HCT116 (cell line): ENCODE measurements at regions not wholly inside any gene's neighbourhood (a gene's known extent, or its start where the extent isn't known, plus 50 kb on each side); places are given as distances from the start of the nearest gene placed in this dataset.

Source experiments
- ATAC-seq: fragments of 200-7000 bp; cut with Tn5 transposase; 2 replicates; pipeline ENCODE4 v1.9.1; 2020; ENCODE audit warnings: mild to moderate bottlenecking, moderate library complexity
- BruUV-seq: library from RNA; stranded (reverse); fragments of 400-500 nt; replicated peaks from 2 replicates; lab custom pipeline; 2021; lab: Mats Ljungman, UMichigan
- CTCF ChIA-PET: fragments of 300-600 bp; sonication (Branson Sonifier 250); formaldehyde crosslinking; loops from one replicate; lab custom pipeline; 2021; ENCODE audit warnings: antibody characterized with exemption; lab: Charles Lee
- POLR2A ChIA-PET: fragments of 300-600, 350-600 bp; sonication (Branson Sonifier 250); formaldehyde crosslinking; loops from one replicate; lab custom pipeline; 2021; ENCODE audit warnings: antibody characterized with exemption; lab: Charles Lee
- RAD21 ChIA-PET, 2 experiments: fragments of 300-600 bp; sonication (Branson Sonifier 250); formaldehyde crosslinking; loops; one replicate each; lab custom pipeline; 2023; ENCODE audit warnings: low total read pairs in 2 of 2; ENCODE audit not compliant: uncharacterized antibody in 2 of 2, unreplicated experiment in 2 of 2, low non-redundant PET in 1 of 2; lab: Charles Lee
- DNase-seq: peaks from one replicate; pipeline ENCODE4 v3.0.0-alpha.2; 2010; ENCODE audit warnings: low read depth, low spot score
- H2AFZ ChIP-seq: fragments of 200-600 bp; shearing (Covaris generic), sonication (generic); 2 replicates; pipeline ENCODE4 v1.6.1; 2017; ENCODE audit warnings: low read depth, mixed run types, mixed read lengths, antibody characterized with exemption, low read length; ENCODE audit not compliant: poor library complexity, severe bottlenecking
- H3K27ac ChIP-seq: 2 replicates; pipeline ENCODE4 v1.5.1; 2012; ENCODE audit warnings: low read depth, low read length
- H3K27me3 ChIP-seq: fragments of 200-600 bp; sonication (generic); 2 replicates; pipeline ENCODE4 v1.6.1; 2016; ENCODE audit warnings: mixed run types, low read length, mixed read lengths; ENCODE audit not compliant: insufficient read depth
- H3K36me3 ChIP-seq, 2 experiments: fragments of 200-500 bp in 1 of 2; fragments of 200-600 bp in 1 of 2; sonication (Bioruptor generic) in 1 of 2; sonication (generic) in 1 of 2; 2 replicates each; pipeline versions ENCODE4 v1.5.1 to v1.6.1; 2014 to 2016; ENCODE audit warnings: low read length in 2 of 2, inconsistent platforms in 1 of 2, mixed read lengths in 1 of 2, mixed run types in 1 of 2; ENCODE audit not compliant: insufficient read depth in 2 of 2, control insufficient read depth in 1 of 2
- H3K4me1 ChIP-seq, 2 experiments: fragments of 200-600 bp in 1 of 2; sonication (generic) in 1 of 2; 2 replicates each; pipeline versions ENCODE4 v1.5.1 to v1.6.1; 2012 to 2017; ENCODE audit warnings: low read length in 2 of 2, inconsistent platforms in 1 of 2, mild to moderate bottlenecking in 1 of 2, mixed read lengths in 1 of 2, mixed run types in 1 of 2, moderate library complexity in 1 of 2; ENCODE audit not compliant: insufficient read depth in 2 of 2, control insufficient read depth in 1 of 2
- H3K4me2 ChIP-seq: fragments of 200-600 bp; sonication (generic); 2 replicates; pipeline ENCODE4 v1.6.1; 2017; ENCODE audit warnings: mixed run types, low read length, mixed read lengths
- H3K4me3 ChIP-seq, 2 experiments: fragments of 200-600 bp in 1 of 2; sonication (generic) in 1 of 2; replicated peaks in 1 of 2; 2 replicates each; pipeline ENCODE4 v1.5.1; 2011 to 2016; ENCODE audit warnings: low read length in 2 of 2, control low read depth in 1 of 2, low read depth in 1 of 2, mild to moderate bottlenecking in 1 of 2, mixed read lengths in 1 of 2, mixed run types in 1 of 2
- H3K79me2 ChIP-seq: fragments of 200-600 bp; sonication (generic); 2 replicates; pipeline ENCODE4 v1.6.1; 2017; ENCODE audit warnings: mild to moderate bottlenecking, mixed run types, low read length, moderate library complexity, mixed read lengths; ENCODE audit not compliant: insufficient read depth
- H3K9ac ChIP-seq: fragments of 200-600 bp; sonication (generic); 2 replicates; pipeline ENCODE4 v1.6.1; 2016; ENCODE audit warnings: low read length, mixed read lengths
- H3K9me2 ChIP-seq: fragments of 200-600 bp; sonication (generic), shearing (Covaris generic); 2 replicates; pipeline ENCODE4 v1.6.1; 2017; ENCODE audit warnings: mixed run types, mild to moderate bottlenecking, moderate library complexity; ENCODE audit not compliant: insufficient read depth
- H3K9me3 ChIP-seq, 2 experiments: fragments of 200-500 bp in 1 of 2; fragments of 200-600 bp in 1 of 2; sonication (Bioruptor generic) in 1 of 2; sonication (generic) in 1 of 2; 2 replicates each; pipeline ENCODE4 v1.6.1; 2014 to 2017; ENCODE audit warnings: low read length in 2 of 2, mixed read lengths in 2 of 2, inconsistent platforms in 1 of 2, low read depth in 1 of 2, mild to moderate bottlenecking in 1 of 2, mixed run types in 1 of 2, moderate library complexity in 1 of 2; ENCODE audit not compliant: control insufficient read depth in 1 of 2, insufficient read depth in 1 of 2
- H4K20me1 ChIP-seq: fragments of 200-600 bp; sonication (generic), shearing (Covaris generic); 2 replicates; pipeline ENCODE4 v1.6.1; 2017; ENCODE audit warnings: mixed run types, mild to moderate bottlenecking, moderate library complexity; ENCODE audit not compliant: insufficient read depth
- CTCF ChIP-seq, 3 experiments: fragments of 200-600 bp in 1 of 3; sonication (generic) in 1 of 3; IDR thresholded peaks in 2 of 3; conservative IDR thresholded peaks in 1 of 3; 2 replicates each; pipeline ENCODE4 v1.5.1; 2012 to 2017; ENCODE audit warnings: low read depth in 2 of 3, low read length in 2 of 3, antibody characterized with exemption in 1 of 3, borderline replicate concordance in 1 of 3, control low read depth in 1 of 3, mild to moderate bottlenecking in 1 of 3, mixed read lengths in 1 of 3, mixed run types in 1 of 3, moderate library complexity in 1 of 3; ENCODE audit not compliant: insufficient read depth in 1 of 3
- EZH2phosphoT487 ChIP-seq: fragments of 200-600 bp; IDR thresholded peaks from 2 replicates; pipeline ENCODE4 v1.6.1; 2018; ENCODE audit warnings: antibody characterized with exemption, borderline replicate concordance
- MAX ChIP-seq: IDR thresholded peaks from 2 replicates; pipeline ENCODE4 v1.6.1; 2012
- POLR2A ChIP-seq: IDR thresholded peaks from 2 replicates; pipeline ENCODE4 v1.7.0; 2011; ENCODE audit warnings: borderline replicate concordance; ENCODE audit not compliant: insufficient read depth, insufficient read length; ENCODE audit errors: extremely low read depth
- POLR2AphosphoS5 ChIP-seq: IDR thresholded peaks from 2 replicates; pipeline ENCODE4 v1.6.1; 2011; ENCODE audit warnings: mild to moderate bottlenecking, low read depth, low read length, moderate library complexity
- RAD21 ChIP-seq: IDR thresholded peaks from 2 replicates; pipeline ENCODE4 v1.6.1; 2012; ENCODE audit warnings: low read depth, mild to moderate bottlenecking
- SIN3A ChIP-seq: IDR thresholded peaks from 2 replicates; pipeline ENCODE4 v1.6.1; 2012; ENCODE audit warnings: low read depth
- SP1 ChIP-seq: IDR thresholded peaks from 2 replicates; pipeline ENCODE4 v1.6.1; 2012; ENCODE audit warnings: low read depth
- ZBTB33 ChIP-seq: IDR thresholded peaks from 2 replicates; pipeline ENCODE4 v1.6.1; 2011; ENCODE audit warnings: mild to moderate bottlenecking, low read length, moderate library complexity; ENCODE audit not compliant: insufficient replicate concordance; ENCODE audit errors: extremely low read depth
- ZFX ChIP-seq: fragments of 450-650 bp; IDR thresholded peaks from 2 replicates; pipeline ENCODE4 v1.6.1; 2017
- intact Hi-C: fragments of 100-400 bp; cut with micrococcal nuclease; formaldehyde crosslinking; loops from 2 replicates; pipeline ENCODE4 v1.10.0; 2022

GRCh38 chr9:79895232-79895631, 323.5 kb downstream of the TLE4 start (continued):
- TF ChIP-seq CTCF (IDR thresholded peaks at IDR 0.05 in 2 of 3, conservative IDR thresholded peaks at IDR 0.05 in 1 of 3; ENCODE audit: borderline replicate concordance in 1 of 3, insufficient read depth in 1 of 3, low read depth in 2 of 3, low read length in 2 of 3): no peak
- TF ChIP-seq ZFX: no peak
- no peak for TF ChIP-seq POLR2A
- TF ChIP-seq EZH2phosphoT487: no peak
- TF ChIP-seq ZBTB33: no peak
- TF ChIP-seq, all 23 proteins: peak for 0

- Histone ChIP-seq H3K4me3 (no peak overlapping the region), H3K9me3 (peaks cover 4 to 12% of the 10 kb centered on the region in 2 experiments; a peak in 2 of 4 replicates), H3K27ac (no peak overlapping the region), H3K79me2 (no peaks in the 10 kb centered on the region), H2AFZ (no peak overlapping the region), H3K4me2 (no peak overlapping the region), H3K36me3 (no peaks in the 10 kb centered on the region), H3K9me2 (no peaks in the 10 kb centered on the region), H3K27me3 (no peaks in the 10 kb centered on the region), H3K4me1 (no peaks in the 10 kb centered on the region), H3K9ac (no peak overlapping the region), H4K20me1 (no peaks in the 10 kb centered on the region)
- BruUV-seq: no TSS peak
- intact Hi-C loops: no loop called here
- no peak for TF ChIP-seq POLR2AphosphoS5
- TF ChIP-seq SIN3A: no peak
- no peak for TF ChIP-seq RAD21
- no peak for TF ChIP-seq SP1
- no peak for TF ChIP-seq CTCF (IDR thresholded peaks at IDR 0.05 in 2 of 3, conservative IDR thresholded peaks at IDR 0.05 in 1 of 3; ENCODE audit: borderline replicate concordance in 1 of 3, insufficient read depth in 1 of 3, low read depth in 2 of 3, low read length in 2 of 3)
- TF ChIP-seq ZFX: no peak
- no peak for TF ChIP-seq ZBTB33
- no peak for TF ChIP-seq MAX
- ChIA-PET CTCF (no interaction called here), RAD21 (no interaction called here), POLR2A (no interaction called here)
- ATAC-seq (no peak), DNase-seq (no peak)
These were observed 317.6 kb downstream of the TLE4 start for GRCh38 chr9:79889369-79889768.
